Stomach (tissue), 4 donors: ENCODE measurements at regions not wholly inside any gene's neighbourhood (a gene's known extent, or its start where the extent isn't known, plus 50 kb on each side); places are given as distances from the start of the nearest gene placed in this dataset.
"Not testable (repeated sequence)": the region's sequence is repeated elsewhere in the genome, so short reads cannot be mapped to it uniquely, and the experiment has no call there.

Experiments
- CTCF ChIP-seq, 7 experiments: fragments of 450-650 bp in 4 of 7; fragments of 200-600 bp in 3 of 7; sonication (generic) in 3 of 7; IDR thresholded peaks; one replicate each; pipeline ENCODE4 v1.5.1; 2016 to 2019; ENCODE audit warnings: antibody characterized with exemption in 7 of 7, control low read depth in 2 of 7, mild to moderate bottlenecking in 1 of 7
- EP300 ChIP-seq: sonication (generic); formaldehyde crosslinking; IDR thresholded peaks from one replicate; pipeline ENCODE4 v1.6.1; 2017; ENCODE audit warnings: antibody characterized with exemption
- POLR2AphosphoS5 ChIP-seq, 3 donors: sonication (generic); formaldehyde crosslinking; IDR thresholded peaks; one replicate each; pipeline ENCODE4 v1.6.1; 2016; ENCODE audit warnings: antibody characterized with exemption in 3 of 3

GRCh38 chr15:44824277-44825145, 88.2 kb downstream of the TRIM69 start:
- TF ChIP-seq CTCF (IDR thresholded peaks at IDR 0.05); EP300; POLR2AphosphoS5 (IDR thresholded peaks at IDR 0.05): not testable (repeated sequence)
